IMR-90 (cell line): ENCODE measurements at regions not wholly inside any gene's neighbourhood (a gene's known extent, or its start where the extent isn't known, plus 50 kb on each side); places are given as distances from the start of the nearest gene placed in this dataset.

ENCODE experiments used
- ATAC-seq: fragments of 200-7000 bp; cut with Tn5 transposase; 2 replicates; pipeline ENCODE4 v1.9.1; 2020; ENCODE audit warnings: low read depth, mild to moderate bottlenecking, moderate library complexity
- BruUV-seq: library from RNA; stranded (reverse); fragments of 400-500 nt; replicated peaks from 2 replicates; lab custom pipeline; 2021; lab: Mats Ljungman, UMichigan
- CTCF ChIA-PET: fragments of 300-600 bp; formaldehyde crosslinking; extraction: SDS; loops from one replicate; lab custom pipeline; 2021; ENCODE audit warnings: antibody characterized with exemption; lab: Yijun Ruan, JAX
- POLR2A ChIA-PET: fragments of 300-600 bp; sonication (Branson Sonifier 250); formaldehyde crosslinking; loops from one replicate; lab custom pipeline; 2022; ENCODE audit warnings: antibody characterized with exemption; ENCODE audit not compliant: unreplicated experiment; lab: Charles Lee
- DNase-seq: peaks from one replicate; pipeline ENCODE4 v3.0.0; 2013
- H2AFZ ChIP-seq: replicated peaks from 2 replicates; pipeline ENCODE3; 2013; ENCODE audit warnings: low read length, mild to moderate bottlenecking; ENCODE audit not compliant: poor library complexity
- H2AK5ac ChIP-seq: 2 replicates; pipeline ENCODE4 v1.6.1; 2013; ENCODE audit warnings: low read depth, low read length, inconsistent platforms
- H2AK9ac ChIP-seq: replicated peaks from 2 replicates; pipeline ENCODE3; 2013; ENCODE audit warnings: mild to moderate bottlenecking, low read depth, low read length, moderate library complexity; ENCODE audit not compliant: poor library complexity
- H2BK120ac ChIP-seq: 2 replicates; pipeline ENCODE4 v1.6.1; 2013; ENCODE audit warnings: low read depth, low read length, inconsistent platforms
- H2BK15ac ChIP-seq: 3 replicates; pipeline ENCODE4 v1.6.1; 2013; ENCODE audit warnings: low read depth, low read length, inconsistent platforms
- H2BK20ac ChIP-seq: 2 replicates; pipeline ENCODE4 v1.6.1; 2013; ENCODE audit warnings: low read depth, mild to moderate bottlenecking, inconsistent platforms, low read length, moderate library complexity
- H2BK5ac ChIP-seq: 2 replicates; pipeline ENCODE4 v1.6.1; 2013; ENCODE audit warnings: mild to moderate bottlenecking, low read depth, low read length, inconsistent platforms; ENCODE audit not compliant: poor library complexity, severe bottlenecking
- H3K14ac ChIP-seq: replicated peaks from 2 replicates; pipeline ENCODE4 v1.6.1; 2013; ENCODE audit warnings: low read depth, low read length, inconsistent platforms
- H3K18ac ChIP-seq: 2 replicates; pipeline ENCODE4 v1.6.1; 2013; ENCODE audit warnings: low read depth, low read length, control low read depth
- H3K23ac ChIP-seq: 2 replicates; pipeline ENCODE4 v1.6.1; 2013; ENCODE audit warnings: low read depth, low read length, inconsistent platforms
- H3K27ac ChIP-seq: 2 replicates; pipeline ENCODE4 v1.5.1; 2013; ENCODE audit warnings: mild to moderate bottlenecking, control low read depth, low read length; ENCODE audit not compliant: insufficient read depth
- H3K27me3 ChIP-seq: 2 replicates; pipeline ENCODE4 v1.6.1; 2013; ENCODE audit warnings: low read length; ENCODE audit not compliant: control insufficient read depth, insufficient read depth
- H3K36me3 ChIP-seq: 2 replicates; pipeline ENCODE4 v1.6.1; 2013; ENCODE audit warnings: low read length, mixed read lengths; ENCODE audit not compliant: control insufficient read depth, insufficient read depth
- H3K4ac ChIP-seq: 2 replicates; pipeline ENCODE4 v1.6.1; 2013; ENCODE audit warnings: low read depth, low read length, inconsistent platforms
- H3K4me1 ChIP-seq: 2 replicates; pipeline ENCODE4 v1.6.1; 2013; ENCODE audit warnings: low read length, mixed read lengths; ENCODE audit not compliant: control insufficient read depth, insufficient read depth
- H3K4me2 ChIP-seq: 2 replicates; pipeline ENCODE4 v1.6.1; 2013; ENCODE audit warnings: low read depth, mild to moderate bottlenecking, control low read depth, low read length, moderate library complexity
- H3K4me3 ChIP-seq: 2 replicates; pipeline ENCODE4 v1.5.1; 2013; ENCODE audit warnings: low read depth, mild to moderate bottlenecking, control low read depth, low read length, moderate library complexity; ENCODE audit not compliant: insufficient read depth
- H3K56ac ChIP-seq: 2 replicates; pipeline ENCODE4 v1.6.1; 2013; ENCODE audit warnings: low read length, inconsistent platforms; ENCODE audit not compliant: insufficient read depth; ENCODE audit errors: extremely low read depth
- H3K79me1 ChIP-seq, 2 experiments: 2 replicates each; pipeline ENCODE4 v1.6.1; 2013; ENCODE audit warnings: low read length in 2 of 2, inconsistent platforms in 1 of 2, low read depth in 1 of 2
- H3K9ac ChIP-seq: 2 replicates; pipeline ENCODE4 v1.6.1; 2013; ENCODE audit warnings: low read depth, low read length, control low read depth
- H3K9me1 ChIP-seq: 2 replicates; pipeline ENCODE4 v1.6.1; 2013; ENCODE audit warnings: low read length, inconsistent platforms; ENCODE audit not compliant: insufficient read depth
- H3K9me3 ChIP-seq: 2 replicates; pipeline ENCODE4 v1.6.1; 2013; ENCODE audit warnings: low read length; ENCODE audit not compliant: control insufficient read depth, insufficient read depth
- H4K20me1 ChIP-seq: 2 replicates; pipeline ENCODE4 v1.6.1; 2013; ENCODE audit warnings: low read length, inconsistent platforms; ENCODE audit not compliant: insufficient read depth
- H4K5ac ChIP-seq: 2 replicates; pipeline ENCODE4 v1.6.1; 2013; ENCODE audit warnings: mild to moderate bottlenecking, low read depth, low read length, control low read depth
- H4K8ac ChIP-seq, 2 experiments: 2 replicates each; pipeline ENCODE4 v1.6.1; 2013; ENCODE audit warnings: low read depth in 2 of 2, low read length in 2 of 2, control low read depth in 1 of 2, inconsistent platforms in 1 of 2
- H4K91ac ChIP-seq: 2 replicates; pipeline ENCODE4 v1.6.1; 2013; ENCODE audit warnings: low read depth, low read length, inconsistent platforms; ENCODE audit not compliant: insufficient read depth
- BHLHE40 ChIP-seq: fragments of 150-350 bp; IDR thresholded peaks from 2 replicates; pipeline ENCODE4 v1.6.1; 2016; ENCODE audit warnings: mild to moderate bottlenecking, low read depth, low read length
- FOS ChIP-seq: fragments of 150-350 bp; IDR thresholded peaks from 2 replicates; pipeline ENCODE4 v1.6.1; 2016; ENCODE audit warnings: low read depth, low read length
- MAFK ChIP-seq: IDR thresholded peaks from 2 replicates; pipeline ENCODE4 v1.6.1; 2012; ENCODE audit warnings: low read depth, low read length, improper control_type of control experiment
- MXI1 ChIP-seq: IDR thresholded peaks from 2 replicates; pipeline ENCODE4 v1.6.1; 2012; ENCODE audit warnings: low read depth, mild to moderate bottlenecking, low read length, moderate library complexity, borderline replicate concordance
- NFE2L2 ChIP-seq: fragments of 150-350 bp; IDR thresholded peaks from 2 replicates; pipeline ENCODE4 v1.6.1; 2016; ENCODE audit warnings: low read depth, mild to moderate bottlenecking, low read length
- WGBS, 2 experiments: methylation state at CpG; one replicate each; pipeline versions ENCODE4 v1.1.5 to v1.1.7; 2013; ENCODE audit warnings: missing lambda C conversion rate in 2 of 2; ENCODE audit not compliant: insufficient read length in 1 of 2; ENCODE audit errors: extremely low coverage in 2 of 2; 5-methylcytosine and 5-hydroxymethylcytosine counted together
- dilution Hi-C: fragments of 300-500 bp; cut with HindIII; formaldehyde crosslinking; loops from one replicate; pipeline ENCODE4 v1.14.3; 2018; ENCODE audit warnings: low sequenced_read_pairs; ENCODE audit not compliant: unreplicated experiment
- in situ Hi-C: fragments of 300-500 bp; cut with MboI; formaldehyde crosslinking; loops from 3 replicates; pipeline ENCODE4 v1.14.3; 2019; ENCODE audit warnings: low sequenced_read_pairs, inconsistent platforms, mixed read lengths
- intact Hi-C: fragments of 100-400 bp; cut with micrococcal nuclease; formaldehyde crosslinking; loops from 2 replicates; pipeline ENCODE4 v1.10.0; 2022
- TF ChIP-seq, protein P1 (sequence below): fragments of 150-350 bp; IDR thresholded peaks from 2 replicates; pipeline ENCODE4 v1.6.1; 2017; ENCODE audit warnings: mild to moderate bottlenecking, antibody characterized with exemption, low read length, low read depth

DNA sequence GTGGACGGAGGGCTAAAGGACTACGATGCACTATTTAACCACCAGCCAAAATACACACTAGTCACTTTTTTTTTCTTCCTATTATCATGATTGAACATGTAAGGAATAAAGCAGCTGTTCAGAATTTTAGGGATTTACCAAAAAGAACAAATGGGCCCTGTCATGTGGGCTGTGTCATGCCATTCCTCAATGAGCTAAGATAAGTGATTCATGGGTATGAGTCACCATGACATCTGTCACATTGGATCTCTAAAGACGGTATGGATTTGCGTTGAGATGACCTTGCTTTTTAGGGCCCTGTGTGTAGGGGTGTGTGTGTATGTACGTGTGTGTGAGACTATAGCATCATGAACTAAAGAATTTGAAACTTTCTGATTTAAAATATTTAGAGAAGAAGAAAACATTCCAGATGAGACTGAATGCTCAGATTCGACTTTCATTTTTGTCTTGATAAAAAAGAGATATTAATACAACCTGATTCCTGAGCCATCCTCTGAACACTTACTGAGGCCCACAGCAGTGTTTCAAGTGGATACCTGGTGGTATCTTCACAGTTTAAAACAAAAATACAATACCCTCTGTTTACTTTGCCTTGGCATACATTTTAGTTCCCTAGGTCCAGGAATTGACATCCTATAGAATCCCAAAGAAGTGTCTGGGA, 246.1 kb upstream of the DUSP10 start:
- no peaks in the 10 kb centered on the region for H4K20me1 ChIP-seq
- H2BK120ac ChIP-seq = peak overlapping the region; percentile 92
- DNase-seq = peak; percentile 96
- no CpG with 5 or more reads among the region's 6 CpGs for WGBS, 2 experiments
- no peaks in the 10 kb centered on the region for H3K79me1 ChIP-seq
- CTCF ChIA-PET = interaction anchor here (1.3 kb wide), 1 partner anchor 27 kb away, joined by 3 read pairs; no protein-coding TSS in a partner anchor
- ATAC-seq = peak; percentile 64
- H3K27me3 ChIP-seq = no peaks in the 10 kb centered on the region
- H3K23ac ChIP-seq = peak overlapping the region; percentile 72
- H3K4me2 ChIP-seq = peak overlapping the region; percentile 75; the same call in 1 of the 2 replicates
- H2BK5ac ChIP-seq = peak overlapping the region; percentile 83
- in situ Hi-C loops (no loop called here), intact Hi-C loops (loop anchor here (2.0 kb wide), 1 partner anchor 41 kb away; no protein-coding TSS in a partner anchor), dilution Hi-C loops (no loop called here)
- POLR2A ChIA-PET = no interaction called here
- peak overlapping the region; percentile 64 for H3K27ac ChIP-seq
- H3K4me3 ChIP-seq = no peak overlapping the region
- peak overlapping the region; percentile 84; the same call in 1 of the 2 replicates for H4K5ac ChIP-seq
- H3K9me1 ChIP-seq = peaks cover 21% of the 10 kb centered on the region
- H4K91ac ChIP-seq = peak overlapping the region; percentile 85
- H4K8ac ChIP-seq = peak overlapping the region; percentile 47 to 85
- H3K9me3 ChIP-seq = no peaks in the 10 kb centered on the region
- H3K56ac ChIP-seq = peak overlapping the region; percentile 45
- H3K18ac ChIP-seq = peak overlapping the region; percentile 92; the same call in 1 of the 2 replicates
- no TSS peak for BruUV-seq
- no peak overlapping the region for H2AFZ ChIP-seq
- peak overlapping the region; percentile 87 for H2BK20ac ChIP-seq
- peak overlapping the region; percentile 90 for H2BK15ac ChIP-seq
- H3K4ac ChIP-seq = peak overlapping the region; percentile 84
- H3K36me3 ChIP-seq = no peaks in the 10 kb centered on the region
- H2AK5ac ChIP-seq = peak overlapping the region; percentile 95
- peak overlapping the region; percentile 77 for H3K14ac ChIP-seq
- no peak overlapping the region for H2AK9ac ChIP-seq
- no peak overlapping the region for H3K9ac ChIP-seq
- TF ChIP-seq NFE2L2 (peak; percentile 73), MXI1 (no peak), FOS (peak; percentile 96), BHLHE40 (peak; percentile 42; the same call in 1 of the 2 replicates), MAFK (0 out of 2 replicates have a peak, but pooled peaks have one; percentile 15)
- TF ChIP-seq, protein P1, sequence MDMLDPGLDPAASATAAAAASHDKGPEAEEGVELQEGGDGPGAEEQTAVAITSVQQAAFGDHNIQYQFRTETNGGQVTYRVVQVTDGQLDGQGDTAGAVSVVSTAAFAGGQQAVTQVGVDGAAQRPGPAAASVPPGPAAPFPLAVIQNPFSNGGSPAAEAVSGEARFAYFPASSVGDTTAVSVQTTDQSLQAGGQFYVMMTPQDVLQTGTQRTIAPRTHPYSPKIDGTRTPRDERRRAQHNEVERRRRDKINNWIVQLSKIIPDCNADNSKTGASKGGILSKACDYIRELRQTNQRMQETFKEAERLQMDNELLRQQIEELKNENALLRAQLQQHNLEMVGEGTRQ = no peak; the same call in 1 of the 2 replicates
- H3K4me1 ChIP-seq = peaks cover 23% of the 10 kb centered on the region
